H9 (cell line): ENCODE measurements at regions not wholly inside any gene's neighbourhood (a gene's known extent, or its start where the extent isn't known, plus 50 kb on each side); places are given as distances from the start of the nearest gene placed in this dataset.

Experiments
- DNase-seq: peaks from one replicate; pipeline ENCODE4 v3.0.0-alpha.2; 2017
- H2AFZ ChIP-seq: one replicate; pipeline ENCODE4 v1.6.1; 2013; ENCODE audit warnings: mild to moderate bottlenecking, low read length, control low read depth, moderate library complexity
- H2AK5ac ChIP-seq: 2 replicates; pipeline ENCODE4 v1.6.1; 2013; ENCODE audit warnings: low read length, control low read depth, mixed read lengths; ENCODE audit not compliant: insufficient read length
- H2BK120ac ChIP-seq: one replicate; pipeline ENCODE4 v1.6.1; 2013; ENCODE audit warnings: low read depth, mild to moderate bottlenecking, low read length, control low read depth, inconsistent platforms; ENCODE audit not compliant: poor library complexity, severe bottlenecking
- H2BK12ac ChIP-seq: 2 replicates; pipeline ENCODE4 v1.6.1; 2013; ENCODE audit warnings: low read length, control low read depth, mixed read lengths, low read depth; ENCODE audit not compliant: insufficient read length
- H2BK15ac ChIP-seq: 2 replicates; pipeline ENCODE4 v1.6.1; 2013; ENCODE audit warnings: low read depth, low read length, control low read depth
- H2BK20ac ChIP-seq: one replicate; pipeline ENCODE4 v1.6.1; 2013; ENCODE audit warnings: low read depth, mild to moderate bottlenecking, low read length, control low read depth, inconsistent platforms; ENCODE audit not compliant: poor library complexity, severe bottlenecking
- H2BK5ac ChIP-seq: 2 replicates; pipeline ENCODE4 v1.6.1; 2013; ENCODE audit warnings: low read length, control low read depth, mixed read lengths; ENCODE audit not compliant: insufficient read length
- H3K14ac ChIP-seq: 2 replicates; pipeline ENCODE4 v1.6.1; 2013; ENCODE audit warnings: low read length, control low read depth; ENCODE audit not compliant: insufficient read depth
- H3K18ac ChIP-seq: 2 replicates; pipeline ENCODE4 v1.6.1; 2013; ENCODE audit warnings: low read depth, mild to moderate bottlenecking, mixed read lengths, low read length, control low read depth; ENCODE audit not compliant: insufficient read length
- H3K23ac ChIP-seq: 2 replicates; pipeline ENCODE4 v1.6.1; 2013; ENCODE audit warnings: low read length, control low read depth, mixed read lengths, low read depth; ENCODE audit not compliant: insufficient read length
- H3K23me2 ChIP-seq: 2 replicates; pipeline ENCODE4 v1.6.1; 2013; ENCODE audit warnings: low read depth, mild to moderate bottlenecking, mixed read lengths, low read length, control low read depth; ENCODE audit not compliant: insufficient read length, poor library complexity, severe bottlenecking
- H3K27ac ChIP-seq: 2 replicates; pipeline ENCODE4 v1.5.1; 2013; ENCODE audit warnings: low read length, control low read depth, mixed read lengths, low read depth; ENCODE audit not compliant: insufficient read length
- H3K27me3 ChIP-seq: 2 replicates; pipeline ENCODE4 v1.6.1; 2013; ENCODE audit warnings: low read length, control low read depth, inconsistent platforms; ENCODE audit not compliant: insufficient read depth
- H3K4ac ChIP-seq: 2 replicates; pipeline ENCODE4 v1.6.1; 2013; ENCODE audit warnings: low read depth, mild to moderate bottlenecking, control low read depth, inconsistent platforms, low read length, moderate library complexity
- H3K4me1 ChIP-seq: 2 replicates; pipeline ENCODE4 v1.6.1; 2013; ENCODE audit warnings: low read length, control low read depth, inconsistent platforms; ENCODE audit not compliant: insufficient read depth
- H3K4me2 ChIP-seq: 2 replicates; pipeline ENCODE4 v1.6.1; 2013; ENCODE audit warnings: low read length, control low read depth, mixed read lengths; ENCODE audit not compliant: insufficient read length, insufficient read depth
- H3K56ac ChIP-seq: 2 replicates; pipeline ENCODE4 v1.6.1; 2013; ENCODE audit warnings: low read depth, mild to moderate bottlenecking, mixed read lengths, low read length, control low read depth; ENCODE audit not compliant: insufficient read length
- H3K79me1 ChIP-seq: 2 replicates; pipeline ENCODE4 v1.6.1; 2013; ENCODE audit warnings: low read depth, mild to moderate bottlenecking, moderate library complexity, low read length, control low read depth, inconsistent platforms; ENCODE audit not compliant: insufficient read depth, poor library complexity, severe bottlenecking
- H3K79me2 ChIP-seq: 2 replicates; pipeline ENCODE4 v1.6.1; 2013; ENCODE audit warnings: low read length, control low read depth, inconsistent platforms; ENCODE audit not compliant: insufficient read depth
- H3K9ac ChIP-seq: 2 replicates; pipeline ENCODE4 v1.6.1; 2013; ENCODE audit warnings: low read length, control low read depth, mixed read lengths; ENCODE audit not compliant: insufficient read length; ENCODE audit errors: extremely low read depth
- H3K9me3 ChIP-seq: one replicate; pipeline ENCODE4 v1.6.1; 2013; ENCODE audit warnings: low read depth, low read length, inconsistent platforms; ENCODE audit not compliant: control insufficient read depth
- H3T11ph ChIP-seq: one replicate; pipeline ENCODE4 v1.6.1; 2013; ENCODE audit warnings: mild to moderate bottlenecking, low read length, control low read depth, inconsistent platforms
- H4K20me1 ChIP-seq: one replicate; pipeline ENCODE4 v1.6.1; 2013; ENCODE audit not compliant: control insufficient read depth, insufficient read length, insufficient read depth
- H4K5ac ChIP-seq: 2 replicates; pipeline ENCODE4 v1.6.1; 2013; ENCODE audit warnings: low read depth, mild to moderate bottlenecking, mixed read lengths, low read length, control low read depth; ENCODE audit not compliant: insufficient read length
- H4K8ac ChIP-seq: replicated peaks from 2 replicates; pipeline ENCODE4 v1.6.1; 2013; ENCODE audit warnings: low read length, control low read depth, mixed read lengths, low read depth; ENCODE audit not compliant: insufficient read length
- H4K91ac ChIP-seq: 2 replicates; pipeline ENCODE4 v1.6.1; 2013; ENCODE audit warnings: low read depth, mild to moderate bottlenecking, moderate library complexity, mixed read lengths, low read length, control low read depth; ENCODE audit not compliant: insufficient read length
- H3K27ac Mint-ChIP-seq, 3 experiments: 2 replicates in 2 of 3; 3 replicates in 1 of 3; pipeline ENCODE4 v1.8.0; 2020 to 2021; ENCODE audit warnings: mixed read lengths in 3 of 3, mild to moderate bottlenecking in 1 of 3, moderate library complexity in 1 of 3
- H3K27me3 Mint-ChIP-seq: 2 replicates; pipeline ENCODE4 v1.8.0; 2021; ENCODE audit warnings: low read depth, mild to moderate bottlenecking, moderate library complexity, mixed read lengths
- H3K36me3 Mint-ChIP-seq, 3 experiments: 2 replicates in 2 of 3; 3 replicates in 1 of 3; pipeline ENCODE4 v1.8.0; 2020 to 2021; ENCODE audit warnings: low read depth in 3 of 3, mixed read lengths in 3 of 3; ENCODE audit not compliant: insufficient read depth in 1 of 3
- H3K4me1 Mint-ChIP-seq, 2 experiments: 2 replicates each; pipeline ENCODE4 v1.8.0; 2020; ENCODE audit warnings: mixed read lengths in 2 of 2
- H3K4me3 Mint-ChIP-seq, 2 experiments: 2 replicates in 1 of 2; 3 replicates in 1 of 2; pipeline ENCODE4 v1.8.0; 2020 to 2021; ENCODE audit warnings: mild to moderate bottlenecking in 2 of 2, mixed read lengths in 2 of 2, moderate library complexity in 1 of 2
- H3K9me3 Mint-ChIP-seq, 2 experiments: 2 replicates in 1 of 2; 3 replicates in 1 of 2; pipeline ENCODE4 v1.8.0; 2020; ENCODE audit warnings: mild to moderate bottlenecking in 2 of 2, mixed read lengths in 2 of 2, moderate library complexity in 1 of 2
- WGBS: extraction: QIAGEN DNeasy Blood & Tissue Kit; methylation state at CpG from one replicate; pipeline ENCODE4 v1.1.7; 2013; ENCODE audit warnings: missing lambda C conversion rate, low lambda C conversion rate, mixed read lengths; ENCODE audit not compliant: insufficient read length; ENCODE audit errors: extremely low coverage; 5-methylcytosine and 5-hydroxymethylcytosine counted together
- TF ChIP-seq, protein P1 (sequence below): fragments of 200-600 bp; sonication (generic); conservative IDR thresholded peaks from 3 replicates; pipeline ENCODE4 v1.8.0; 2021; ENCODE audit warnings: antibody characterized with exemption, mild to moderate bottlenecking

DNA sequence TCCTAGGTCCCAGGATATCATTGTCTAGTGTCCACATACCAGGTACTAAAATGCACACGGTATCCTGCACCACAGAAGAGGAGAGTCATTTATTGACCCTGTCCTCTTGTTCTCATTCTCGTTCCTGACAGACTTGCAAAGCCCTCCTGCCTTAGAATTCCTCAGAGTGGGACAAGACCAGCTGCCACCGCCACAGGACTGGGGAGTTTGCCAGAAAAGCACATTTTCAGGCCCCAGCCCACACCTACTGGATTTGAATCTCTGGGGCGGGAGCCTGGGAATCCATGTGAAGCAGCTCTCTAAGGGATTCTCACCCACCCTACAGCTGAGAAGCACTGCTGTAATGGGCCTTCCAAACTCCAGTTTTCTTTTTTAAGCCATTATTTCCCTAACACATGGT is 68.0 kb upstream of the FANCC start:
- Mint-ChIP-seq H3K27ac (no peak overlapping the region), H3K4me3 (no peak overlapping the region), H3K9me3 (no peaks in the 10 kb centered on the region), H3K4me1 (peaks cover 4 to 5% of the 10 kb centered on the region in 2 experiments; a peak in 2 of 4 replicates), H3K36me3 (no peaks in the 10 kb centered on the region), H3K27me3 (peaks cover 3% of the 10 kb centered on the region)
- no peak overlapping the region for H3K27ac ChIP-seq
- H3K4me1 ChIP-seq: no peaks in the 10 kb centered on the region; the same call in 1 of the 2 replicates
- no peaks in the 10 kb centered on the region for H3K23me2 ChIP-seq
- no peak overlapping the region for H2BK15ac ChIP-seq
- H3K79me2 ChIP-seq: no peaks in the 10 kb centered on the region
- H3T11ph ChIP-seq: no peak overlapping the region
- H2BK20ac ChIP-seq: no peak overlapping the region
- no peak overlapping the region for H3K14ac ChIP-seq
- no peak overlapping the region for H3K4me2 ChIP-seq
- H2BK5ac ChIP-seq: no peak overlapping the region
- no peak overlapping the region for H3K4ac ChIP-seq
- H2AFZ ChIP-seq: no peak overlapping the region
- no peaks in the 10 kb centered on the region for H3K27me3 ChIP-seq
- H4K5ac ChIP-seq: no peak overlapping the region
- no peak overlapping the region for H2BK12ac ChIP-seq
- H3K9ac ChIP-seq: no peak overlapping the region
- WGBS: no CpG with 5 or more reads among the region's 4 CpGs
- no peak overlapping the region for H2BK120ac ChIP-seq
- H3K9me3 ChIP-seq: no peaks in the 10 kb centered on the region
- DNase-seq: no peak
- no peaks in the 10 kb centered on the region for H4K20me1 ChIP-seq
- no peak overlapping the region for H4K8ac ChIP-seq
- TF ChIP-seq, protein P1, sequence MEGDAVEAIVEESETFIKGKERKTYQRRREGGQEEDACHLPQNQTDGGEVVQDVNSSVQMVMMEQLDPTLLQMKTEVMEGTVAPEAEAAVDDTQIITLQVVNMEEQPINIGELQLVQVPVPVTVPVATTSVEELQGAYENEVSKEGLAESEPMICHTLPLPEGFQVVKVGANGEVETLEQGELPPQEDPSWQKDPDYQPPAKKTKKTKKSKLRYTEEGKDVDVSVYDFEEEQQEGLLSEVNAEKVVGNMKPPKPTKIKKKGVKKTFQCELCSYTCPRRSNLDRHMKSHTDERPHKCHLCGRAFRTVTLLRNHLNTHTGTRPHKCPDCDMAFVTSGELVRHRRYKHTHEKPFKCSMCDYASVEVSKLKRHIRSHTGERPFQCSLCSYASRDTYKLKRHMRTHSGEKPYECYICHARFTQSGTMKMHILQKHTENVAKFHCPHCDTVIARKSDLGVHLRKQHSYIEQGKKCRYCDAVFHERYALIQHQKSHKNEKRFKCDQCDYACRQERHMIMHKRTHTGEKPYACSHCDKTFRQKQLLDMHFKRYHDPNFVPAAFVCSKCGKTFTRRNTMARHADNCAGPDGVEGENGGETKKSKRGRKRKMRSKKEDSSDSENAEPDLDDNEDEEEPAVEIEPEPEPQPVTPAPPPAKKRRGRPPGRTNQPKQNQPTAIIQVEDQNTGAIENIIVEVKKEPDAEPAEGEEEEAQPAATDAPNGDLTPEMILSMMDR: no peak
- H4K91ac ChIP-seq: no peak overlapping the region
- H3K23ac ChIP-seq: no peak overlapping the region
- H2AK5ac ChIP-seq: no peak overlapping the region
- H3K18ac ChIP-seq: no peak overlapping the region
- no peaks in the 10 kb centered on the region for H3K79me1 ChIP-seq
- no peak overlapping the region for H3K56ac ChIP-seq
